Fibroblast of lung (primary cell): ENCODE measurements at regions not wholly inside any gene's neighbourhood (a gene's known extent, or its start where the extent isn't known, plus 50 kb on each side); places are given as distances from the start of the nearest gene placed in this dataset.

ENCODE experiments used
- CTCF ChIP-seq, 2 donors: IDR thresholded peaks in 1 of 2; conservative IDR thresholded peaks in 1 of 2; 1 replicate in 1 of 2; 2 replicates in 1 of 2; pipeline ENCODE4 v1.5.1; 2011 to 2012; ENCODE audit warnings: low read length in 2 of 2, control low read depth in 1 of 2, inconsistent platforms in 1 of 2, low read depth in 1 of 2, mild to moderate bottlenecking in 1 of 2
- EZH2 ChIP-seq: IDR thresholded peaks from 2 replicates; pipeline ENCODE4 v1.5.1; 2012; ENCODE audit warnings: low read length, control low read depth, mild to moderate bottlenecking; ENCODE audit errors: missing control alignments

- TF ChIP-seq CTCF (conservative IDR thresholded peaks at IDR 0.05 in 1 of 2, IDR thresholded peaks at IDR 0.05 in 1 of 2; ENCODE audit: low read depth in 1 of 2, low read length in 2 of 2), result no peak
- no peak for TF ChIP-seq EZH2
Measured at GRCh38 chr2:12284487-12284886, 432.2 kb upstream of the TRIB2 start.
